GM23338 (cell line): ENCODE measurements at regions not wholly inside any gene's neighbourhood (a gene's known extent, or its start where the extent isn't known, plus 50 kb on each side); places are given as distances from the start of the nearest gene placed in this dataset.

Experiments used
- ATAC-seq: fragments of 200-7000 bp; cut with Tn5 transposase; 3 replicates; pipeline ENCODE4 v1.9.1; 2020
- DNase-seq: peaks from one replicate; pipeline ENCODE4 v3.0.0-alpha.2; 2015; ENCODE audit warnings: low spot score
- H2AFZ ChIP-seq: fragments of 200-600 bp; sonication (generic); 2 replicates; pipeline ENCODE4 v1.8.0; 2016; ENCODE audit warnings: antibody characterized with exemption, mild to moderate bottlenecking, moderate library complexity
- H3F3A ChIP-seq: fragments of 200-600 bp; sonication (generic); replicated peaks from 2 replicates; pipeline ENCODE4 v1.8.0; 2017; ENCODE audit warnings: antibody characterized with exemption, mixed run types, low read depth
- H3K27ac ChIP-seq: fragments of 200-600 bp; sonication (generic); 2 replicates; pipeline ENCODE4 v1.6.1; 2016; ENCODE audit warnings: low read depth
- H3K27me3 ChIP-seq: fragments of 200-600 bp; sonication (generic); 2 replicates; pipeline ENCODE4 v1.8.0; 2016; ENCODE audit warnings: mild to moderate bottlenecking, mixed run types, moderate library complexity; ENCODE audit not compliant: insufficient read depth
- H3K36me3 ChIP-seq: fragments of 200-600 bp; sonication (generic); 2 replicates; pipeline ENCODE4 v1.8.0; 2016; ENCODE audit warnings: mild to moderate bottlenecking; ENCODE audit not compliant: insufficient read depth
- H3K4me1 ChIP-seq: fragments of 200-600 bp; sonication (generic); 2 replicates; pipeline ENCODE4 v1.8.0; 2016; ENCODE audit warnings: mild to moderate bottlenecking, moderate library complexity; ENCODE audit not compliant: insufficient read depth
- H3K4me2 ChIP-seq: fragments of 200-600 bp; sonication (generic); 2 replicates; pipeline ENCODE4 v1.7.1; 2017; ENCODE audit warnings: mixed run types
- H3K4me3 ChIP-seq: fragments of 200-600 bp; sonication (generic); 2 replicates; pipeline ENCODE4 v1.6.1; 2016; ENCODE audit warnings: mixed run types
- H3K79me2 ChIP-seq: fragments of 200-600 bp; sonication (generic); replicated peaks from 2 replicates; pipeline ENCODE4 v1.8.0; 2017; ENCODE audit warnings: mild to moderate bottlenecking; ENCODE audit not compliant: insufficient read depth
- H3K9me2 ChIP-seq: fragments of 200-600 bp; sonication (generic); 2 replicates; pipeline ENCODE4 v1.8.0; 2017; ENCODE audit not compliant: insufficient read depth
- H4K20me1 ChIP-seq: fragments of 200-600 bp; sonication (generic); replicated peaks from 2 replicates; pipeline ENCODE4 v1.8.0; 2017; ENCODE audit warnings: mild to moderate bottlenecking; ENCODE audit not compliant: insufficient read depth
- H3K27ac Mint-ChIP-seq: 2 replicates; pipeline ENCODE4 v1.8.0; 2020; ENCODE audit warnings: inconsistent platforms, mild to moderate bottlenecking, moderate library complexity, mixed read lengths
- H3K27me3 Mint-ChIP-seq: 3 replicates; pipeline ENCODE4 v1.8.0; 2022; ENCODE audit warnings: low read depth, mild to moderate bottlenecking, moderate library complexity, mixed read lengths, inconsistent platforms; ENCODE audit not compliant: insufficient read depth, poor library complexity
- H3K36me3 Mint-ChIP-seq: 3 replicates; pipeline ENCODE4 v1.8.0; 2021; ENCODE audit warnings: low read depth, mild to moderate bottlenecking, inconsistent platforms, moderate library complexity, mixed read lengths
- H3K4me1 Mint-ChIP-seq: 3 replicates; pipeline ENCODE4 v1.8.0; 2020; ENCODE audit warnings: mild to moderate bottlenecking, inconsistent platforms, mixed read lengths
- H3K4me3 Mint-ChIP-seq: 3 replicates; pipeline ENCODE4 v1.8.0; 2021; ENCODE audit warnings: moderate library complexity, mild to moderate bottlenecking, inconsistent platforms, mixed read lengths
- H3K9me3 Mint-ChIP-seq: 3 replicates; pipeline ENCODE4 v1.8.0; 2020; ENCODE audit warnings: moderate library complexity, mild to moderate bottlenecking, inconsistent platforms, mixed read lengths
- CREB1 ChIP-seq: fragments of 250-450 bp; sonication (Bioruptor Pico); IDR thresholded peaks from 2 replicates; pipeline ENCODE4 v1.5.0; 2020; ENCODE audit warnings: low read depth, mild to moderate bottlenecking, moderate library complexity
- EZH2 ChIP-seq: fragments of 200-600 bp; sonication (generic); IDR thresholded peaks from one replicate; pipeline ENCODE4 v1.8.0; 2017; ENCODE audit warnings: antibody characterized with exemption, mild to moderate bottlenecking, low read depth; ENCODE audit not compliant: unreplicated experiment
- EZH2phosphoT487 ChIP-seq: fragments of 200-600 bp; sonication (generic); IDR thresholded peaks from one replicate; pipeline ENCODE4 v1.8.1; 2018; ENCODE audit warnings: antibody characterized with exemption; ENCODE audit not compliant: unreplicated experiment
- JUNB ChIP-seq: IDR thresholded peaks from one replicate; pipeline ENCODE4 v1.6.1; 2016; ENCODE audit warnings: antibody characterized with exemption; ENCODE audit not compliant: unreplicated experiment
- NANOG ChIP-seq: IDR thresholded peaks from 2 replicates; pipeline ENCODE4 v1.6.1; 2016; ENCODE audit warnings: antibody characterized with exemption, borderline replicate concordance
- POLR2AphosphoS5 ChIP-seq: IDR thresholded peaks from 2 replicates; pipeline ENCODE4 v1.6.1; 2016; ENCODE audit warnings: antibody characterized with exemption, low read depth
- STAT1 ChIP-seq: IDR thresholded peaks from one replicate; pipeline ENCODE4 v1.6.1; 2016; ENCODE audit warnings: antibody characterized with exemption; ENCODE audit not compliant: unreplicated experiment
- ZNF114 ChIP-seq: fragments of 250-450 bp; sonication (Bioruptor Pico); IDR thresholded peaks from 2 replicates; pipeline ENCODE4 v1.5.0; 2020; ENCODE audit warnings: mild to moderate bottlenecking, moderate library complexity
- ZNF331 ChIP-seq: fragments of 250-450 bp; sonication (Bioruptor Pico); IDR thresholded peaks from 2 replicates; pipeline ENCODE4 v1.5.0; 2020; ENCODE audit warnings: low read depth, mild to moderate bottlenecking, moderate library complexity
- TF ChIP-seq, protein P1 (sequence below): fragments of 250-450 bp; sonication (Bioruptor Pico); IDR thresholded peaks from 2 replicates; pipeline ENCODE4 v1.5.0; 2020; ENCODE audit warnings: mild to moderate bottlenecking, moderate library complexity
- TF ChIP-seq, protein P2 (sequence below): IDR thresholded peaks from one replicate; pipeline ENCODE4 v1.6.1; 2018; ENCODE audit warnings: antibody characterized with exemption; ENCODE audit not compliant: unreplicated experiment
- TF ChIP-seq, protein P3 (sequence below), 2 experiments: fragments of 200-600 bp in 1 of 2; sonication (generic) in 1 of 2; conservative IDR thresholded peaks; 2 replicates each; pipeline versions ENCODE4 v1.5.1 to v1.6.1; 2016 to 2017; ENCODE audit warnings: antibody characterized with exemption in 2 of 2, low read depth in 2 of 2, mild to moderate bottlenecking in 2 of 2, moderate library complexity in 1 of 2
- TF ChIP-seq, protein P4 (sequence below): IDR thresholded peaks from 2 replicates; pipeline ENCODE4 v1.6.1; 2016; ENCODE audit warnings: antibody characterized with exemption

DNA sequence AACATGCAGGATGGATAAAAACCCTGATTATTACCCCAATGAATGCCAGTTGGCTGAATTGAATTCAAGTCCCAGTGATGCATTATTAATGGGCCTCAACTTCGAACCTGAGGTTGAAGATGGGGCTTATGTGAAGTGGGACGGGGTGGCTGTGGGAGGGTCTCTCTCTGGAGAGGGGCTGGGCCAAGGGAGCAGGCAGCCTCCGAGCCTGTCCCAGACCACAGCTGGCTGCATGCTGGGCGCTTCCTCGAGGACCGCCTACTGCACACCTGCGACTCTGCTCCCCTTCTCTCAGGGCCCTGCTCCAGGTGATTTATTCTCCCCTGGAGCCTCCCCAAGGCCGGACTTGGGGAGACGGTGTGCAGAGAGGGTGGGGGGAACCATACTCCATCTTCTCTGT lies 568.3 kb downstream of the CCDC171 start:
- H3K79me2 ChIP-seq = no peaks in the 10 kb centered on the region
- H3K27me3 ChIP-seq = no peaks in the 10 kb centered on the region
- H3K4me1 Mint-ChIP-seq = peaks cover 13% of the 10 kb centered on the region
- no peak overlapping the region for H3K27ac ChIP-seq
- H3K9me2 ChIP-seq = peaks cover 6% of the 10 kb centered on the region; the same call in 1 of the 2 replicates
- no peaks in the 10 kb centered on the region for H3F3A ChIP-seq
- H3K4me3 Mint-ChIP-seq = no peak overlapping the region
- no peaks in the 10 kb centered on the region for H3K36me3 Mint-ChIP-seq
- H3K27me3 Mint-ChIP-seq = peaks cover 8% of the 10 kb centered on the region
- H3K4me2 ChIP-seq = no peak overlapping the region
- H3K4me1 ChIP-seq = peaks cover 6% of the 10 kb centered on the region; the same call in 1 of the 2 replicates
- no peaks in the 10 kb centered on the region for H4K20me1 ChIP-seq
- DNase-seq = no peak
- H3K9me3 Mint-ChIP-seq = no peaks in the 10 kb centered on the region
- H3K4me3 ChIP-seq = no peak overlapping the region
- no peak overlapping the region for H3K27ac Mint-ChIP-seq
- H2AFZ ChIP-seq = peak overlapping the region; percentile 28; the same call in 1 of the 2 replicates
- peak; percentile 34; the same call in 1 of the 3 replicates for ATAC-seq
- no peaks in the 10 kb centered on the region for H3K36me3 ChIP-seq
- TF ChIP-seq POLR2AphosphoS5 (no peak), NANOG (no peak), ZNF114 (no peak), EZH2 (no peak), EZH2phosphoT487 (no peak), STAT1 (no peak), ZNF331 (CRISPR knock-in tag) (no peak), JUNB (no peak), CREB1 (no peak)
- TF ChIP-seq, protein P1, sequence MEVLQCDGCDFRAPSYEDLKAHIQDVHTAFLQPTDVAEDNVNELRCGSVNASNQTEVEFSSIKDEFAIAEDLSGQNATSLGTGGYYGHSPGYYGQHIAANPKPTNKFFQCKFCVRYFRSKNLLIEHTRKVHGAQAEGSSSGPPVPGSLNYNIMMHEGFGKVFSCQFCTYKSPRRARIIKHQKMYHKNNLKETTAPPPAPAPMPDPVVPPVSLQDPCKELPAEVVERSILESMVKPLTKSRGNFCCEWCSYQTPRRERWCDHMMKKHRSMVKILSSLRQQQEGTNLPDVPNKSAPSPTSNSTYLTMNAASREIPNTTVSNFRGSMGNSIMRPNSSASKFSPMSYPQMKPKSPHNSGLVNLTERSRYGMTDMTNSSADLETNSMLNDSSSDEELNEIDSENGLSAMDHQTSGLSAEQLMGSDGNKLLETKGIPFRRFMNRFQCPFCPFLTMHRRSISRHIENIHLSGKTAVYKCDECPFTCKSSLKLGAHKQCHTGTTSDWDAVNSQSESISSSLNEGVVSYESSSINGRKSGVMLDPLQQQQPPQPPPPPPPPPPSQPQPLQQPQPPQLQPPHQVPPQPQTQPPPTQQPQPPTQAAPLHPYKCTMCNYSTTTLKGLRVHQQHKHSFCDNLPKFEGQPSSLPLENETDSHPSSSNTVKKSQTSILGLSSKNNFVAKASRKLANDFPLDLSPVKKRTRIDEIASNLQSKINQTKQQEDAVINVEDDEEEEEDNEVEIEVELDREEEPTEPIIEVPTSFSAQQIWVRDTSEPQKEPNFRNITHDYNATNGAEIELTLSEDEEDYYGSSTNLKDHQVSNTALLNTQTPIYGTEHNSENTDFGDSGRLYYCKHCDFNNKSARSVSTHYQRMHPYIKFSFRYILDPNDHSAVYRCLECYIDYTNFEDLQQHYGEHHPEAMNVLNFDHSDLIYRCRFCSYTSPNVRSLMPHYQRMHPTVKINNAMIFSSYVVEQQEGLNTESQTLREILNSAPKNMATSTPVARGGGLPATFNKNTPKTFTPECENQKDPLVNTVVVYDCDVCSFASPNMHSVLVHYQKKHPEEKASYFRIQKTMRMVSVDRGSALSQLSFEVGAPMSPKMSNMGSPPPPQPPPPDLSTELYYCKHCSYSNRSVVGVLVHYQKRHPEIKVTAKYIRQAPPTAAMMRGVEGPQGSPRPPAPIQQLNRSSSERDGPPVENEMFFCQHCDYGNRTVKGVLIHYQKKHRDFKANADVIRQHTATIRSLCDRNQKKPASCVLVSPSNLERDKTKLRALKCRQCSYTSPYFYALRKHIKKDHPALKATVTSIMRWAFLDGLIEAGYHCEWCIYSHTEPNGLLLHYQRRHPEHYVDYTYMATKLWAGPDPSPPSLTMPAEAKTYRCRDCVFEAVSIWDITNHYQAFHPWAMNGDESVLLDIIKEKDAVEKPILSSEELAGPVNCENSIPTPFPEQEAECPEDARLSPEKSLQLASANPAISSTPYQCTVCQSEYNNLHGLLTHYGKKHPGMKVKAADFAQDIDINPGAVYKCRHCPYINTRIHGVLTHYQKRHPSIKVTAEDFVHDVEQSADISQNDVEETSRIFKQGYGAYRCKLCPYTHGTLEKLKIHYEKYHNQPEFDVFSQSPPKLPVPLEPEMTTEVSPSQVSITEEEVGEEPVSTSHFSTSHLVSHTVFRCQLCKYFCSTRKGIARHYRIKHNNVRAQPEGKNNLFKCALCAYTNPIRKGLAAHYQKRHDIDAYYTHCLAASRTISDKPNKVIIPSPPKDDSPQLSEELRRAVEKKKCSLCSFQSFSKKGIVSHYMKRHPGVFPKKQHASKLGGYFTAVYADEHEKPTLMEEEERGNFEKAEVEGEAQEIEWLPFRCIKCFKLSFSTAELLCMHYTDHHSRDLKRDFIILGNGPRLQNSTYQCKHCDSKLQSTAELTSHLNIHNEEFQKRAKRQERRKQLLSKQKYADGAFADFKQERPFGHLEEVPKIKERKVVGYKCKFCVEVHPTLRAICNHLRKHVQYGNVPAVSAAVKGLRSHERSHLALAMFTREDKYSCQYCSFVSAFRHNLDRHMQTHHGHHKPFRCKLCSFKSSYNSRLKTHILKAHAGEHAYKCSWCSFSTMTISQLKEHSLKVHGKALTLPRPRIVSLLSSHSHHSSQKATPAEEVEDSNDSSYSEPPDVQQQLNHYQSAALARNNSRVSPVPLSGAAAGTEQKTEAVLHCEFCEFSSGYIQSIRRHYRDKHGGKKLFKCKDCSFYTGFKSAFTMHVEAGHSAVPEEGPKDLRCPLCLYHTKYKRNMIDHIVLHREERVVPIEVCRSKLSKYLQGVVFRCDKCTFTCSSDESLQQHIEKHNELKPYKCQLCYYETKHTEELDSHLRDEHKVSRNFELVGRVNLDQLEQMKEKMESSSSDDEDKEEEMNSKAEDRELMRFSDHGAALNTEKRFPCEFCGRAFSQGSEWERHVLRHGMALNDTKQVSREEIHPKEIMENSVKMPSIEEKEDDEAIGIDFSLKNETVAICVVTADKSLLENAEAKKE = no peak
- TF ChIP-seq, protein P2, sequence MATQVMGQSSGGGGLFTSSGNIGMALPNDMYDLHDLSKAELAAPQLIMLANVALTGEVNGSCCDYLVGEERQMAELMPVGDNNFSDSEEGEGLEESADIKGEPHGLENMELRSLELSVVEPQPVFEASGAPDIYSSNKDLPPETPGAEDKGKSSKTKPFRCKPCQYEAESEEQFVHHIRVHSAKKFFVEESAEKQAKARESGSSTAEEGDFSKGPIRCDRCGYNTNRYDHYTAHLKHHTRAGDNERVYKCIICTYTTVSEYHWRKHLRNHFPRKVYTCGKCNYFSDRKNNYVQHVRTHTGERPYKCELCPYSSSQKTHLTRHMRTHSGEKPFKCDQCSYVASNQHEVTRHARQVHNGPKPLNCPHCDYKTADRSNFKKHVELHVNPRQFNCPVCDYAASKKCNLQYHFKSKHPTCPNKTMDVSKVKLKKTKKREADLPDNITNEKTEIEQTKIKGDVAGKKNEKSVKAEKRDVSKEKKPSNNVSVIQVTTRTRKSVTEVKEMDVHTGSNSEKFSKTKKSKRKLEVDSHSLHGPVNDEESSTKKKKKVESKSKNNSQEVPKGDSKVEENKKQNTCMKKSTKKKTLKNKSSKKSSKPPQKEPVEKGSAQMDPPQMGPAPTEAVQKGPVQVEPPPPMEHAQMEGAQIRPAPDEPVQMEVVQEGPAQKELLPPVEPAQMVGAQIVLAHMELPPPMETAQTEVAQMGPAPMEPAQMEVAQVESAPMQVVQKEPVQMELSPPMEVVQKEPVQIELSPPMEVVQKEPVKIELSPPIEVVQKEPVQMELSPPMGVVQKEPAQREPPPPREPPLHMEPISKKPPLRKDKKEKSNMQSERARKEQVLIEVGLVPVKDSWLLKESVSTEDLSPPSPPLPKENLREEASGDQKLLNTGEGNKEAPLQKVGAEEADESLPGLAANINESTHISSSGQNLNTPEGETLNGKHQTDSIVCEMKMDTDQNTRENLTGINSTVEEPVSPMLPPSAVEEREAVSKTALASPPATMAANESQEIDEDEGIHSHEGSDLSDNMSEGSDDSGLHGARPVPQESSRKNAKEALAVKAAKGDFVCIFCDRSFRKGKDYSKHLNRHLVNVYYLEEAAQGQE = no peak
- TF ChIP-seq, protein P3, sequence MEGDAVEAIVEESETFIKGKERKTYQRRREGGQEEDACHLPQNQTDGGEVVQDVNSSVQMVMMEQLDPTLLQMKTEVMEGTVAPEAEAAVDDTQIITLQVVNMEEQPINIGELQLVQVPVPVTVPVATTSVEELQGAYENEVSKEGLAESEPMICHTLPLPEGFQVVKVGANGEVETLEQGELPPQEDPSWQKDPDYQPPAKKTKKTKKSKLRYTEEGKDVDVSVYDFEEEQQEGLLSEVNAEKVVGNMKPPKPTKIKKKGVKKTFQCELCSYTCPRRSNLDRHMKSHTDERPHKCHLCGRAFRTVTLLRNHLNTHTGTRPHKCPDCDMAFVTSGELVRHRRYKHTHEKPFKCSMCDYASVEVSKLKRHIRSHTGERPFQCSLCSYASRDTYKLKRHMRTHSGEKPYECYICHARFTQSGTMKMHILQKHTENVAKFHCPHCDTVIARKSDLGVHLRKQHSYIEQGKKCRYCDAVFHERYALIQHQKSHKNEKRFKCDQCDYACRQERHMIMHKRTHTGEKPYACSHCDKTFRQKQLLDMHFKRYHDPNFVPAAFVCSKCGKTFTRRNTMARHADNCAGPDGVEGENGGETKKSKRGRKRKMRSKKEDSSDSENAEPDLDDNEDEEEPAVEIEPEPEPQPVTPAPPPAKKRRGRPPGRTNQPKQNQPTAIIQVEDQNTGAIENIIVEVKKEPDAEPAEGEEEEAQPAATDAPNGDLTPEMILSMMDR (conservative IDR thresholded peaks at IDR 0.05; ENCODE audit: low read depth in 2 of 2) = no peak
- TF ChIP-seq, protein P4, sequence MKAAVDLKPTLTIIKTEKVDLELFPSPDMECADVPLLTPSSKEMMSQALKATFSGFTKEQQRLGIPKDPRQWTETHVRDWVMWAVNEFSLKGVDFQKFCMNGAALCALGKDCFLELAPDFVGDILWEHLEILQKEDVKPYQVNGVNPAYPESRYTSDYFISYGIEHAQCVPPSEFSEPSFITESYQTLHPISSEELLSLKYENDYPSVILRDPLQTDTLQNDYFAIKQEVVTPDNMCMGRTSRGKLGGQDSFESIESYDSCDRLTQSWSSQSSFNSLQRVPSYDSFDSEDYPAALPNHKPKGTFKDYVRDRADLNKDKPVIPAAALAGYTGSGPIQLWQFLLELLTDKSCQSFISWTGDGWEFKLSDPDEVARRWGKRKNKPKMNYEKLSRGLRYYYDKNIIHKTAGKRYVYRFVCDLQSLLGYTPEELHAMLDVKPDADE = no peak
